ENCODE measurements at regions not wholly inside any gene's neighbourhood (a gene's known extent, or its start where the extent isn't known, plus 50 kb on each side); places are given as distances from the start of the nearest gene placed in this dataset.

DNA sequence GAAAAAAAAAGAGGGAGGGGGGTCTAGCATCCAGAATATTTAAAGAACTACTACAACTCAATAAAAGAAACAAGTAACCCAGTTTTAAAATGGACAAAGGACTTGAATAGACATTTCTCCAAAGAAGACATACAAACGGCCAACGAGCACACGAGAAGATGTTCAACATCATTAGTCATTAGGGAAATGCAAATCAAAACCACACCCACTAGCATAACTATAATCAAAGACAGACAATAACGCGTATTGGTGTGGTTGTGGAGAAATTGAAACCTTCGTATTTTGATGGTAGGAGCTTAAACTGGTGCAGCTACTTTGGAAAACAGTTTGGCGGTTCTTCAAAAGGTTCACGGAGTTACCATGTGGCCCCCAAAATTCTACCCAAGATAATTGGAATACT, 64.3 kb upstream of the CAB39 start:
- no peak overlapping the region for H3K27ac Mint-ChIP-seq
- peaks cover 13% of the 10 kb centered on the region for H3K4me1 Mint-ChIP-seq (ENCODE audit: low read depth)
- H3K27me3 Mint-ChIP-seq (ENCODE audit: insufficient read depth), result no peaks in the 10 kb centered on the region; the same call in 1 of the 2 replicates
- TF ChIP-seq CTCF (IDR thresholded peaks at IDR 0.05), result no peak
- no peaks in the 10 kb centered on the region; the same call in 1 of the 2 replicates for H3K36me3 Mint-ChIP-seq (ENCODE audit: low read depth)
- H3K9me3 Mint-ChIP-seq, result peaks cover 4% of the 10 kb centered on the region; the same call in 1 of the 2 replicates
- no peak overlapping the region for H3K4me3 Mint-ChIP-seq
- no peak for DNase-seq

- no peak for DNase-seq
- Mint-ChIP-seq H3K36me3 (ENCODE audit: low read depth) (no peaks in the 10 kb centered on the region; the same call in 1 of the 2 replicates), H3K27me3 (ENCODE audit: insufficient read depth) (peaks cover 2% of the 10 kb centered on the region), H3K9me3 (peaks cover 4% of the 10 kb centered on the region; the same call in 1 of the 2 replicates), H3K27ac (no peak overlapping the region), H3K4me3 (peak overlapping the region; percentile 66), H3K4me1 (ENCODE audit: low read depth) (peaks cover 23% of the 10 kb centered on the region)
- no peak for TF ChIP-seq CTCF (IDR thresholded peaks at IDR 0.05)
Measured at GRCh38 chr2:230650585-230651137, 62.0 kb upstream of the CAB39 start.

DNA sequence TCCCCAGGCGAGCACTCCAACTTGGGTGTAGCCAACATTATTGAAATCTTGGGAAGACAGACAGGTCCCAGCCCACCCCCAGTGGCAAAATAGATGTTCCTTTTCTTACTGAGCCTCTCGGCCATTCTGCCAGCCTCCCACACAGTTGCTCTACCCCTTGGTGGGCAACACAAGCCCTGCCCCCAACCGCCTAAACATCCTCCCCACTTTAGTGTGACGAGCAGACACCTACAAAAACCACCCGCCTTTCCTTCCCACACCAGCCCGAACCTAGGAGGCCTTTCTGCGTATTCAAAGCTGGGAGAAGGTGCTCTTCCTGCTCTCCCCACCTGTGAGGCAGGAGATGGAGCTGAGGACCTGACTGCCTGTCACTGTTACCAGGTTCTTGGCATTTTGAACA, 58.6 kb upstream of the CAB39 start:
- Mint-ChIP-seq H3K4me1 (ENCODE audit: low read depth) (peaks cover 23% of the 10 kb centered on the region), H3K36me3 (ENCODE audit: low read depth) (no peaks in the 10 kb centered on the region), H3K27me3 (ENCODE audit: insufficient read depth) (peaks cover 2% of the 10 kb centered on the region), H3K27ac (no peak overlapping the region), H3K4me3 (no peak overlapping the region), H3K9me3 (no peaks in the 10 kb centered on the region)
- no peak for DNase-seq
- TF ChIP-seq CTCF (IDR thresholded peaks at IDR 0.05), result no peak

GRCh38 chr2:230657462-230657861, 55.2 kb upstream of the CAB39 start:
- H3K4me1 Mint-ChIP-seq (ENCODE audit: low read depth), result peaks cover 10% of the 10 kb centered on the region
- peaks cover 2% of the 10 kb centered on the region for H3K27me3 Mint-ChIP-seq (ENCODE audit: insufficient read depth)
- no peak overlapping the region for H3K4me3 Mint-ChIP-seq
- no peaks in the 10 kb centered on the region for H3K9me3 Mint-ChIP-seq
- H3K27ac Mint-ChIP-seq, result no peak overlapping the region
- H3K36me3 Mint-ChIP-seq (ENCODE audit: low read depth), result no peaks in the 10 kb centered on the region
- TF ChIP-seq CTCF (IDR thresholded peaks at IDR 0.05), result no peak
- DNase-seq, result no peak

DNA sequence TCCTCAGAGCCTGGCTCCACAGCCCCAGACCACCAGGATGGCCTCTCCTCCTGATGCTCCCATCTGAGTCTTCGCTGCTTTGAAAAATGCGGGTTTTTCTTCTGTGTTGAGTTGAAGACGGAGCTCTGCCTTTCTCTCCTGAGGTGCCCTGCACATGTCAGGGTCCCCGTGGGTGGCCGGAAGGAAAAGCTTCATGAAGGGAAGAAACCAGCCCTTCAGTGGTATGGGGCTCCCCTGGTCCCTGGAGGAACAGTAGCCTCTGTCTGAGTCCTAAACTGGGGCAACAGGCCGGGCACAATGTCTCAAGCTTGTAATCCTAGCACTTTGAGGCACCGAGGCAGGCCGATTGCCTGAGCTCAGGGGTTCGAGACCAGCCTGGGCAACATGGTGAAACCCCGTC, 54.7 kb upstream of the CAB39 start:
- peaks cover 10% of the 10 kb centered on the region for H3K4me1 Mint-ChIP-seq (ENCODE audit: low read depth)
- H3K36me3 Mint-ChIP-seq (ENCODE audit: low read depth), result no peaks in the 10 kb centered on the region
- no peak for DNase-seq
- no peaks in the 10 kb centered on the region for H3K9me3 Mint-ChIP-seq
- no peak for TF ChIP-seq CTCF (IDR thresholded peaks at IDR 0.05)
- no peak overlapping the region for H3K4me3 Mint-ChIP-seq
- no peak overlapping the region for H3K27ac Mint-ChIP-seq
- peaks cover 2% of the 10 kb centered on the region for H3K27me3 Mint-ChIP-seq (ENCODE audit: insufficient read depth)

GRCh38 chr2:230658577-230658876, 54.1 kb upstream of the CAB39 start:
- Mint-ChIP-seq H3K36me3 (ENCODE audit: low read depth) (no peaks in the 10 kb centered on the region), H3K4me1 (ENCODE audit: low read depth) (peaks cover 10% of the 10 kb centered on the region), H3K27me3 (ENCODE audit: insufficient read depth) (peaks cover 2% of the 10 kb centered on the region), H3K27ac (no peak overlapping the region), H3K4me3 (no peak overlapping the region), H3K9me3 (no peaks in the 10 kb centered on the region)
- no peak for DNase-seq
- TF ChIP-seq CTCF (IDR thresholded peaks at IDR 0.05), result no peak

All from HFFc6 (cell line).